ENCODE measurements at regions not wholly inside any gene's neighbourhood (a gene's known extent, or its start where the extent isn't known, plus 50 kb on each side); places are given as distances from the start of the nearest gene placed in this dataset.

DNA sequence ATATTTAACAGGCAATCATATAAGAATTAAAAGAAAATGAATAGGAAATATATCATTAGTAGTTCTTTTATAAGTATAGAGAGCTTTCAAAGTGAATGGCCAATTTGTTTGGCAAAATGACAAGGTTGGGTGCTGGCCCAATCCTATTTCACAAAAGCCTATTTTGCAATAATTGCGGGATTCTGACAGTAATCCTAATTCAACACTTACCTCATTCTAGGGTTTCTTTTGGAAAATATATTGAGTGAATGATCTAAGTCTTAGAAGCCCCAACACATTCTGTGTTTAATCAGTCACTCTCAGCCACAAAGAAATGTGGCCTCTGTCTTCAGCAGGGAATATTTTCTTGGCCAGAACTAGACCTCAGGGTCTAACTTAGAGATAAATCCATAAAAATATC is 835.9 kb upstream of the ZNF608 start:
- in situ Hi-C loops (cut with MboI; ENCODE audit: low pct_ligation_motif_present in 1 of 4, low pct_unique_long_range_greater_than_20kb in 1 of 4, low sequenced_read_pairs in 3 of 4): no loop called here

GRCh38 chr5:125583321-125584139 is 837.1 kb upstream of the ZNF608 start:
- WGBS, 2 donors (ENCODE audit: low coverage in 1 of 2): 70 to 78% methylated on average over 11 of the region's 11 CpGs
- peak overlapping the region in 2 of 4 donors; percentile 3 to 14 for H3K27ac ChIP-seq
- in situ Hi-C loops (cut with MboI; ENCODE audit: low pct_ligation_motif_present in 1 of 4, low pct_unique_long_range_greater_than_20kb in 1 of 4, low sequenced_read_pairs in 3 of 4): no loop called here
- intact Hi-C loops (cut with DNase I; ENCODE audit: low total_unique reads): no loop called here
- no peaks in the 10 kb centered on the region for H3K36me3 ChIP-seq
- TF ChIP-seq POLR2AphosphoS5 (IDR thresholded peaks at IDR 0.05) (no peak), POLR2A (IDR thresholded peaks at IDR 0.05) (no peak), EP300 (IDR thresholded peaks at IDR 0.05; ENCODE audit: low read depth) (no peak)
- TF ChIP-seq, protein P1, sequence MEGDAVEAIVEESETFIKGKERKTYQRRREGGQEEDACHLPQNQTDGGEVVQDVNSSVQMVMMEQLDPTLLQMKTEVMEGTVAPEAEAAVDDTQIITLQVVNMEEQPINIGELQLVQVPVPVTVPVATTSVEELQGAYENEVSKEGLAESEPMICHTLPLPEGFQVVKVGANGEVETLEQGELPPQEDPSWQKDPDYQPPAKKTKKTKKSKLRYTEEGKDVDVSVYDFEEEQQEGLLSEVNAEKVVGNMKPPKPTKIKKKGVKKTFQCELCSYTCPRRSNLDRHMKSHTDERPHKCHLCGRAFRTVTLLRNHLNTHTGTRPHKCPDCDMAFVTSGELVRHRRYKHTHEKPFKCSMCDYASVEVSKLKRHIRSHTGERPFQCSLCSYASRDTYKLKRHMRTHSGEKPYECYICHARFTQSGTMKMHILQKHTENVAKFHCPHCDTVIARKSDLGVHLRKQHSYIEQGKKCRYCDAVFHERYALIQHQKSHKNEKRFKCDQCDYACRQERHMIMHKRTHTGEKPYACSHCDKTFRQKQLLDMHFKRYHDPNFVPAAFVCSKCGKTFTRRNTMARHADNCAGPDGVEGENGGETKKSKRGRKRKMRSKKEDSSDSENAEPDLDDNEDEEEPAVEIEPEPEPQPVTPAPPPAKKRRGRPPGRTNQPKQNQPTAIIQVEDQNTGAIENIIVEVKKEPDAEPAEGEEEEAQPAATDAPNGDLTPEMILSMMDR (IDR thresholded peaks at IDR 0.05): no peak
- no peak overlapping the region for H3K4me3 ChIP-seq
- DNase-seq: no peak
- peaks cover 0 to 13% (median 8%) of the 10 kb centered on the region in 4 donors for H3K4me1 ChIP-seq
- H3K27me3 ChIP-seq: no peaks in the 10 kb centered on the region
- H3K9me3 ChIP-seq: no peaks in the 10 kb centered on the region

More for the DNA sequence above, 835.9 kb upstream of the ZNF608 start:
- no peaks in the 10 kb centered on the region for H3K27me3 ChIP-seq
- TF ChIP-seq, protein P1 (IDR thresholded peaks at IDR 0.05): no peak
- no peak for TF ChIP-seq POLR2A (IDR thresholded peaks at IDR 0.05)
- intact Hi-C loops (cut with DNase I; ENCODE audit: low total_unique reads): no loop called here
- no peak overlapping the region for H3K27ac ChIP-seq
- peaks cover 0 to 13% (median 8%) of the 10 kb centered on the region in 4 donors for H3K4me1 ChIP-seq
- 80 to 83% methylated on average over 1 of the region's 1 CpG for WGBS, 2 donors (ENCODE audit: low coverage in 1 of 2)
- no peak overlapping the region for H3K4me3 ChIP-seq
- DNase-seq: no peak
- H3K36me3 ChIP-seq: no peaks in the 10 kb centered on the region
- no peaks in the 10 kb centered on the region for H3K9me3 ChIP-seq

GRCh38 chr5:125584140-125584520 is 837.7 kb upstream of the ZNF608 start:
- Histone ChIP-seq H3K27ac (peak overlapping the region in 2 of 4 donors; percentile 3 to 14), H3K4me1 (peaks cover 0 to 13% (median 8%) of the 10 kb centered on the region in 4 donors), H3K27me3 (no peaks in the 10 kb centered on the region), H3K36me3 (no peaks in the 10 kb centered on the region), H3K4me3 (no peak overlapping the region), H3K9me3 (no peaks in the 10 kb centered on the region)
- DNase-seq: no peak
- intact Hi-C loops (cut with DNase I; ENCODE audit: low total_unique reads) (no loop called here), in situ Hi-C loops (cut with MboI; ENCODE audit: low pct_ligation_motif_present in 1 of 4, low pct_unique_long_range_greater_than_20kb in 1 of 4, low sequenced_read_pairs in 3 of 4) (no loop called here)
- no peak for TF ChIP-seq EP300 (IDR thresholded peaks at IDR 0.05; ENCODE audit: low read depth)
- no peak for TF ChIP-seq POLR2A (IDR thresholded peaks at IDR 0.05)
- 62 to 64% methylated on average over 3 of the region's 3 CpGs for WGBS, 2 donors (ENCODE audit: low coverage in 1 of 2)

DNA sequence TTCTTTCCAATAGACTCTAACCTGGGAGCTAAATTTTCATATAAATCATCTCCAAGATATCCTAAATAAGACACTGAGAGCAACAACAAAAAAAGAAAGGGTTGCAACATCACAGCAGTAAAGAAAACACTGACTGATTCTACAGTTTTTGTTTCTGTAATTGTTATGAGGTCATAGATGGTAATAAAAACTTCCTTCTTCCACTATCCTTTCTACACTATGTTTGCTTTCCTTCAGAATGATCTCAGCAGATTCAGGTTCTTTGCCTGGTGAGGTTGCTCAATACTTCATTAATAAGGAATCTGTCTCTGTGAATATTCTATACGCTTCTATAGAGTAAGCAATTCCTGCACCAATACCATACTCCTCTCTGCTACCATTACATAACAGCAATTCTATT is 835.6 kb upstream of the GRAMD2B start:
- no peaks in the 10 kb centered on the region for H3K36me3 ChIP-seq
- DNase-seq: no peak
- TF ChIP-seq, protein P1 (IDR thresholded peaks at IDR 0.05): no peak
- TF ChIP-seq POLR2AphosphoS5 (IDR thresholded peaks at IDR 0.05) (no peak), EP300 (IDR thresholded peaks at IDR 0.05; ENCODE audit: low read depth) (no peak), POLR2A (IDR thresholded peaks at IDR 0.05) (no peak)
- no peaks in the 10 kb centered on the region for H3K27me3 ChIP-seq
- 95 to 100% methylated on average over 1 of the region's 1 CpG for WGBS, 2 donors (ENCODE audit: low coverage in 1 of 2)
- H3K4me1 ChIP-seq: peaks cover 0 to 8% (median 3%) of the 10 kb centered on the region in 4 donors
- no peak overlapping the region for H3K4me3 ChIP-seq
- in situ Hi-C loops (cut with MboI; ENCODE audit: low pct_ligation_motif_present in 1 of 4, low pct_unique_long_range_greater_than_20kb in 1 of 4, low sequenced_read_pairs in 3 of 4): no loop called here
- no peaks in the 10 kb centered on the region for H3K9me3 ChIP-seq
- intact Hi-C loops (cut with DNase I; ENCODE audit: low total_unique reads): no loop called here
- no peak overlapping the region for H3K27ac ChIP-seq
